GM18517 (cell line): ENCODE measurements at regions not wholly inside any gene's neighbourhood (a gene's known extent, or its start where the extent isn't known, plus 50 kb on each side); places are given as distances from the start of the nearest gene placed in this dataset.

Experiments used
- ATAC-seq: cut with Tn5 transposase; IDR thresholded peaks from one replicate; pipeline ENCODE4 v1.9.1; 2021; ENCODE audit warnings: mild to moderate bottlenecking, moderate library complexity; ENCODE audit not compliant: unreplicated experiment

DNA sequence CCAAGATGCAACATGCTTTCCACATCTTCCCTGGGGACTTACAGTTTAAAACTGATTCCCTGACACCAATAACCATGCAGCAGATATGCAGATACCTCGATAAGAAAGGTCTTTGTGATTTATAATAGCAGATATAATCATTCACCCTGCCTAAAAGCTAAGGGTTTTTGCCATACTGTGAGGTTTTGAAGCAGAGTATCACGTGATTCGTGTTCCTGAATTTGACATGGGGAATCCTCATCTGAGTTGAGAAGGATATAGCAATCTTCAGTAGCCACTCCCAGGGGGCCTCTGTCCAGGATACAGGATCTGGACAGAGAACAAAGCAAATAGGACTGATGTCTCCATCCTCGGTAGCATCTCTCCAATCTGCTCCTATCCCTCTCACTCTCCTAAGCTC lies 79.1 kb upstream of the SDK2 start:
- ATAC-seq: no peak

GRCh38 chr17:73724341-73724740 lies 80.1 kb upstream of the SDK2 start:
- no peak for ATAC-seq

- no peak for ATAC-seq
Observed at GRCh38 chr17:73724990-73725389, 80.7 kb upstream of the SDK2 start.

- ATAC-seq: no peak
Observed at GRCh38 chr17:73725794-73726515, 81.7 kb upstream of the SDK2 start.

GRCh38 chr17:73727941-73728340 lies 83.7 kb upstream of the SDK2 start:
- ATAC-seq: no peak

DNA sequence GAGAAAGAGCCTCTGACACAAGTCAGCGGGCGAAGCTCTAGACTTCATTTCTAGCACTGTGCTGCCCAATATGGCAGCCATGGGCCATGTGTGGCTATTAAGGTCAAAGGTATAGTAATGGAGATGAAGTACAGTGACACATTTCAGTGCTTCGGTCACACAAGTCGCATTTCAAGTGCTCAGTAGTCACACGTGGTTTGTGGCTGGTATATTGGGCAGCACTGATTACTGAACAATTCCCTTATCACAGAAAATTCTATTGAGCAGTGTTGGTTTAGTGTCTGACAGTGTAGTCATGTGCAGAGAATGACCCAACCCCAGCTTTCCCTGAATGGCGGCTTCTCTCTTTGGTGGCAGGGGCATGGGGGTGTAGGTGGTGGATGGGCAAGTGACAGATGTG lies 84.9 kb upstream of the SDK2 start:
- no peak for ATAC-seq

- no peak for ATAC-seq
Observed at GRCh38 chr17:73731733-73732132, 87.5 kb upstream of the SDK2 start.

GRCh38 chr17:73733517-73733916 lies 89.3 kb upstream of the SDK2 start:
- no peak for ATAC-seq

- no peak for ATAC-seq
Observed at GRCh38 chr17:73735245-73735644, 91.0 kb upstream of the SDK2 start.

DNA sequence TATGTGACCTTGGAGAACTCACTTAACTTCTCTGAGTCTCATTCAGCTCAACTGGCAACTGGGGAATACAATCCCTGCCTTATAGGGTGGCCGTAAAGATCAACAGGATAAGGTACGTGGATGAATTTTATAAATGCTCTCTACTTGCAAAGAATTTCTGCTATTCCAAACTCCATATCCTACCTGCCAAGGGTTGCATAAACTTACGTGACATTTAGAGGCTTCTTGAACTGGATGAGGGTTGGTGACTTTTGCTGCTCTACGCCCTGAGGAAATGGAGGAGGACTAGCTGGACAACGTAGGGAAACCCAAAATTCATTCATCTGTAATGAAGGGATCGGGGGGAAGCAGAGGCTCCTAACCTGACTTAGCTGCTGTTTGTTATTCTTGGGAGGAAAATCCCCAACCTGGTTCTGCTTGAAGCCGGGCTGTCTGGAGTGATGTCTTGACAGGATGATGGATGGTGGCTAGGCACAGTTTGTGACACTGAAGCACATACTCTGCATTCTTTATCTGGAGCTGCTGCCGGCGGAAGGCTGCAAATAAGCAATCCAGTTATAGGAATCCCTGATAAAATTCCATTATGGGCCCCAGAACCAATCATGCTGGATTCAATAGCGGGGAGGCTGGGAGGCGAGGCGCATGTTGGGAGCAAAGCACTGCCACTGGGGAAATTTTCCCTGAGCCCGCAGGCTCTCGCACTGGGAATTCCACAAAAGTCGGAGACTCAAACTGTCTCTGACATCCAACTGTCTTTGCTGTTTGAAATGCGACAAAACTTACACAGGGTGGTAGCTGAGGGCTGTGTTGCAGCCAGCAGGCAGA lies 94.7 kb upstream of the SDK2 start:
- no peak for ATAC-seq

GRCh38 chr17:73740370-73740769 lies 96.1 kb upstream of the SDK2 start:
- ATAC-seq: no peak

DNA sequence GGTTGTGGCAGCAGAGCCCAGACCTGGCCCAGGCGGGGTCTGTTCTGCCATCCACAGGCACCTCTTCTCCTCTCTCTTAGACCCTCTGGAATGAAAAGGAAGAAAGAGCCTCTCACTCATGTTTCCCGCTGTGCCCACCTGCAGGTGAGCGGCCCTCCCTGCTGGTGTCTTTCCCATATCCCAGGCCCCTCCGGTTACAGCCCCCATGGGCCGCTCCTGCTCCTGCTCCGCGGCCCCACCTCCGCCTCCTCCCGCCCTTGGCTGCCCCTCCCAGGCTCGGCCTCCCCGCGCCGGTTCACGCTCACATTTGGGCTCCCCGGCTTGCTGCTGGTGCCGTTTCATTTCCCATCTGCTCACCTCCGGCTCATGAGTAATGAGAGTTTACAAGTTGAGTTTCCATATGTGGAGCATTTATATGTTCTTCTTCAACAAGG lies 98.7 kb upstream of the SDK2 start:
- no peak for ATAC-seq

DNA sequence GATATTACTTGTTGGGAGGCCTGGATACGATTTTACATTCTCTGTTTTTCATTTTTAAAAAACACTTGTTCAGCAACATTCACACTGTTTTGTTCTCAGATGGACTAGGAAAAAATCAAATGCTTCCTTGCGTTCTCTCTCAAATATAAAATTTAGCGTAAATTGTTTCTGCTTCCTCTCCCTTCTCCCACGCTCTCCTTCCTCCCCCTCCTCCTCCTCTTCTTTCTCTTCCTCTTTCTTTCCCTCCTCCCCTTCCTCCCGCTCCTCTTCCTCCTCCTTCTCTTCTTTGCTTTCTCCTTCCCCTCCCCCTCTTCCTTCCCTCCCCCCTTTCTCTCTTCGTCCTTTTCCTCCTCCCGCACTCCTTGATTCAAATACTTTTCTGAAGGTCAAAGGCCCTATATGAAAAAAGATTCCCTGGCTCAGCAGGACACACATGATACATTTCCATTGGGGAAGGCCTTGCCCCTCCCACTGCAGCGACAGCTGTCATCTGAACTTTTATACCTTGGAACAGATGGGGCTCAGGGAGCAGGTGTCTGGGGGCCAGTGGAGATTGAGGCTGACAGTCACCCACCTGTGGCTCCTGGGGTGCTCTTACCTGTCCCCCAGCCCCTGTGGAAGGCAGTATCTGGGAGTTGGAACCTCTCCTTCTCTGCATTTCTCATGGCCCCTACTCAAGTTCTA lies 99.4 kb upstream of the SDK2 start:
- ATAC-seq: no peak

DNA sequence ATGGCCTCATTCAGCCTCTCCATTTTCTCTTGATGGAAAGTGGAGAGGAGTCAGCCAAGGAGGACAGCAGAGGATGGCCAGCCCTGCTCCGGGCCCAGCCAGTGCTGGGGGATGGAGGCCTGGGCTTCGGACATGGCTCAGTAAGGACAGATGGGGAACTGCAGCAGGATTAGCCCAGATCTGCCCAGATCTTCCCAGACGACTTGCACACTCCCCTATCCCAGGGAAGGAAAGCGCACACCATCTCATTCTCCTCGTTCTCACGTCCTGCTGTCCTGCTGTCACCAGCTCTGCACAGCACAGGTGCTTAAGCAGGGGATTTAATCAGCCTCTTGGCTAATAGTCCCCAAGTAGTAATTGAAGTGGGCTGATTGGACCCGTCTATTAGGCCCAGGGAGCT lies 100.2 kb upstream of the SDK2 start:
- ATAC-seq: no peak

DNA sequence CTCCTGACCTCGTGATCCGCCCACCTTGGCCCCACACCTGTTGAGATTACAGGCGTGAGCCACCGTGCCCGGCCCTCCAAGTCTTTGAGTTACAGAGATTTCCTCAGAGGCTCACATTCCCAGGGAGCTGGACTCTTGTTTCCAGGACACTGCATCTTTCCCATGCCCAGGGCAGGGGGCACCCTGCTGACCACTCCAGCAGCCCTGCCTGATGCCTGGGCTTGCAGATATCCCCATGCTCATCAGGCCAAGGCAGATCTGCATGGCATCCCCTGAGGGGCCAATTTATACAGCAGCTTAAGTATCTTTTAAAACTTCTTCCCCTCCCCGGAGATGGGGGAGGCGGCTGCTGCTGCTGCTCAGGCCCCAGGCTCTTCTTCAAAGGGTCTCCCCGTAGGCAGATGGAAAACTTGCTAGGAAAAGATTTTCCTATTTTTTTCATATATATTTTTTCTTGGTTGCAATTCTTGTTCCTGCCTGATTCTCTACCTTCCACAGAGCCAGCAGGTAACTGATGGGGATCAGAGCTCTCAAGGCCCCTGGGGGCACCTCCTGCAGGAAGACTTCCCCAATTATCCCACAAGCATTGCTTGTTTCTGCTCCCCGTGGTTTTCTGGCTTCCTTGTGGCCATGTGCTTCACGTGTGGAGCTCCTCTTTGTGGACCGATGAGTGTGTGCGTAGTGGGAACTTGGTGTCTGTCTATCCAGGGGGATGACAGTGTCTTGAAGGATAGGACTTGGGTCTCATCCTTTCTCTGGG lies 102.2 kb upstream of the SDK2 start:
- ATAC-seq: no peak

- no peak for ATAC-seq
Observed at GRCh38 chr17:73747221-73748002, 103.2 kb upstream of the SDK2 start.

DNA sequence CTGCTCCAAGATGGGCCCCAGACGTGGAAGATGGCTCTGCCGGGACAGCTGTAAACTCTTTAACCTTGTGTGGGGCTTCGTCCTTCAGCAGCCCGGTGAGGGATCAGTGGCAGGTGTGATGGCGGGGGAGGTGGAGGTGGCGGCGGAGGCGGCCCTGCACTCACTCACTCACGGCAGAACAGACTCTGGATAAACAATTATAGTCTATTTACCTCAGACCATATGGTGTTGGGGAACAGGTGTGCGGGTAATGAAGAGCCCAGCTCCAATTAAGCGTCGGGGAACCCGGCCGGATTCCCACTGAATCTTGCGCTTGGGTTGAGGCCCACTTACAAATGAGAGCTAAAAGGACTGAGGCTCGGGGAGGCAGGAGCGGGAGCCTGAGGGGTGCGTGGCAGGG lies 104.3 kb upstream of the SDK2 start:
- ATAC-seq: no peak

DNA sequence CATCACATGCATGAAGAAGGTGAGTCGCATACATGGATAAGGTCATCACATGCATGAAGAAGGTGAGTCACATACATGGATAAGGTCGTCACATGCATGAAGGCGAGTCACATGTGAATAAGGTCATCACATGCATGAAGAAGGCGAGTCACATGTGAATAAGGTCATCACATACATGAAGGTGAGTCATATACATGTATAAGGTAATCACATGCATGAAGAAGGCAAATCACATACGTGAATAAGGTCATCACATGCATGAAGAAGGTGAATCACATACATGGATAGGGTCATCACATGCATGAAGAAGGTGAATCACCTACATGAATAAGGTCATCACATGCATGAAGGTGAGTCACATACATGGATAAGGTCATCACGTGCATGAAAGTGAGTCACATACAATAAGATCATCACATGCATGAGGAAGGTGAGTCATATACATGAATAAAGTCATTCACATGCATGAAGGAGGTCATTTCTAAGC lies 105.1 kb upstream of the SDK2 start:
- no peak for ATAC-seq

DNA sequence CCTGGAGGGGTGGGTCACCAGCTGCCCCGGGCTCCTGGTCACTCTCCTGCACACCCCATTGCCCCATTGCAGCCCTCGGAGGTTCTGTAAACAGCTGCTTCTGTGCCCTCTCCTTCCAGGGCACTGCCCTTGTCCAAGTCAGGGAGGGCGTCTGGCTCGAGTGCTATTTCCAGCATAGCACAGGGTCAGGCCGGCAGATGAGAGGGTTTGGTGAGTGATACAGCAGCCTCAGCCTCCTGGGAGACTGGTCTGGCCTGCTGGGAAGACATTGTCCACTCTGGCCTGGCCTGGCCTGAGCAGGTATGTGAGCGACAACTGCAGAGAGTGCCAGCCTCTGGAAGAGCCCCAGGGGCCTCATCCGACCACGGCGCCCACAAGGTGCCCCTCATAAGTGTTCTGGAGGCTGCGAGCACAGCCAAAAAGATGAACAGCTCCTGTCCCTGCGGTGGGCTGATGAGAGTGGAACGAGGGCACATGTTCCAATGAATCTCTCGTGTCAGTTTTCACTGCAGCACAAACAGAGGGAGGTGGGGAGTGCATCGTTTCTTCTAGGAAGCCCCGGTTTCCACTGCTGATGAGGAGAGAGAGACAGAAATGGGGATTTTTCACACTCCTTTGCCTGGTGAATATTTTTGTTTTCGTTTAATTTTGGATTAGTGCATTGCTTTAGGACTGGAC lies 105.8 kb upstream of the SDK2 start:
- no peak for ATAC-seq

GRCh38 chr17:73750975-73751374 lies 106.7 kb upstream of the SDK2 start:
- no peak for ATAC-seq
